Loucy (cell line): ENCODE measurements at regions not wholly inside any gene's neighbourhood (a gene's known extent, or its start where the extent isn't known, plus 50 kb on each side); places are given as distances from the start of the nearest gene placed in this dataset.

Experiments used
- H2AFZ ChIP-seq: fragments of 200-600 bp; sonication (generic); 2 replicates; pipeline ENCODE4 v1.6.0; 2016; ENCODE audit warnings: antibody characterized with exemption, mild to moderate bottlenecking, low read length, moderate library complexity
- H3F3A ChIP-seq: fragments of 200-600 bp; 2 replicates; pipeline ENCODE4 v1.6.0; 2016; ENCODE audit warnings: antibody characterized with exemption, low read depth, mild to moderate bottlenecking
- H3K27me3 ChIP-seq: fragments of 200-600 bp; sonication (generic); 2 replicates; pipeline ENCODE4 v1.6.1; 2014; ENCODE audit warnings: low read length, mild to moderate bottlenecking; ENCODE audit not compliant: insufficient read depth, poor library complexity, severe bottlenecking
- H3K36me3 ChIP-seq: fragments of 200-600 bp; sonication (generic); 2 replicates; pipeline ENCODE4 v1.6.1; 2016; ENCODE audit warnings: low read length; ENCODE audit not compliant: insufficient read depth
- H3K4me1 ChIP-seq: fragments of 200-600 bp; sonication (generic); 2 replicates; pipeline ENCODE4 v1.5.1; 2014; ENCODE audit warnings: low read length, mild to moderate bottlenecking; ENCODE audit not compliant: insufficient read depth, poor library complexity, severe bottlenecking
- H3K4me2 ChIP-seq: fragments of 200-600 bp; sonication (generic); 2 replicates; pipeline ENCODE4 v1.6.0; 2014; ENCODE audit warnings: antibody characterized with exemption, low read length, low read depth, mild to moderate bottlenecking; ENCODE audit not compliant: poor library complexity, severe bottlenecking
- H3K4me3 ChIP-seq: fragments of 200-600 bp; sonication (generic); 2 replicates; pipeline ENCODE4 v1.5.1; 2014; ENCODE audit warnings: low read length, mild to moderate bottlenecking, mixed read lengths; ENCODE audit not compliant: poor library complexity, severe bottlenecking
- H3K79me2 ChIP-seq: fragments of 200-600 bp; sonication (generic); 2 replicates; pipeline ENCODE4 v1.6.1; 2014; ENCODE audit warnings: low read length; ENCODE audit not compliant: insufficient read depth
- H3K9ac ChIP-seq: fragments of 200-600 bp; sonication (generic); 2 replicates; pipeline ENCODE4 v1.6.0; 2014; ENCODE audit warnings: mild to moderate bottlenecking, low read depth, low read length, moderate library complexity; ENCODE audit not compliant: poor library complexity, severe bottlenecking
- H3K9me2 ChIP-seq: fragments of 200-600 bp; sonication (generic); replicated peaks from 2 replicates; pipeline ENCODE4 v1.6.1; 2016; ENCODE audit warnings: low read depth, low read length, mixed read lengths
- H3K9me3 ChIP-seq: fragments of 200-600 bp; sonication (generic); 2 replicates; pipeline ENCODE4 v1.6.1; 2014; ENCODE audit warnings: mild to moderate bottlenecking, antibody characterized with exemption, low read length, low read depth; ENCODE audit not compliant: insufficient read depth
- H4K20me1 ChIP-seq: fragments of 200-600 bp; sonication (generic); 2 replicates; pipeline ENCODE4 v1.6.0; 2014; ENCODE audit warnings: antibody characterized with exemption, low read length, mild to moderate bottlenecking; ENCODE audit not compliant: insufficient read depth, poor library complexity, severe bottlenecking
- EZH2phosphoT487 ChIP-seq: fragments of 200-600 bp; IDR thresholded peaks from 2 replicates; pipeline ENCODE4 v1.6.1; 2018; ENCODE audit warnings: antibody characterized with exemption, mild to moderate bottlenecking, moderate library complexity, borderline replicate concordance
- TF ChIP-seq, protein P1 (sequence below): fragments of 200-600 bp; sonication (generic); conservative IDR thresholded peaks from 2 replicates; pipeline ENCODE4 v1.5.1; 2014; ENCODE audit warnings: mild to moderate bottlenecking, antibody characterized with exemption, low read length

DNA sequence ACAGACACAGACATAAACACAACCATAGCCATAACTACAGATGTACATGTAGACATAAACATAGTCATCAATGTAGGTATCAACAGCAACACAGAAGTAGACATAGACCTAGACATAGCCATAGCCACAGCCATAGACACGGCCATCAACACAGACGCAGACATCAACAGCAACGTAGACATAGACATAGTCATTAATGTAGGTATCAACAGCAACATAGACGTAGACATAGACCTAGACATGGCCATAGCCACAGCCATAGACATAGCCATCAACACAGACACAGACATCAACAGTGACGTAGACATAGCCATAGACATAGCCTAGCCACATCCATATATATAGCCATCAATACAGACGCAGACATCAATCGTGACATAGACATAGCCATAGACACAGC lies 258.3 kb upstream of the FOXQ1 start:
- Histone ChIP-seq H3K9me2 (no peaks in the 10 kb centered on the region), H3K4me2 (no peak overlapping the region), H3K9ac (no peak overlapping the region), H3K9me3 (no peaks in the 10 kb centered on the region), H3K79me2 (no peaks in the 10 kb centered on the region), H2AFZ (no peak overlapping the region), H4K20me1 (no peaks in the 10 kb centered on the region), H3K27me3 (no peaks in the 10 kb centered on the region), H3F3A (no peaks in the 10 kb centered on the region), H3K4me3 (no peak overlapping the region), H3K36me3 (no peaks in the 10 kb centered on the region), H3K4me1 (no peaks in the 10 kb centered on the region)
- TF ChIP-seq, protein P1, sequence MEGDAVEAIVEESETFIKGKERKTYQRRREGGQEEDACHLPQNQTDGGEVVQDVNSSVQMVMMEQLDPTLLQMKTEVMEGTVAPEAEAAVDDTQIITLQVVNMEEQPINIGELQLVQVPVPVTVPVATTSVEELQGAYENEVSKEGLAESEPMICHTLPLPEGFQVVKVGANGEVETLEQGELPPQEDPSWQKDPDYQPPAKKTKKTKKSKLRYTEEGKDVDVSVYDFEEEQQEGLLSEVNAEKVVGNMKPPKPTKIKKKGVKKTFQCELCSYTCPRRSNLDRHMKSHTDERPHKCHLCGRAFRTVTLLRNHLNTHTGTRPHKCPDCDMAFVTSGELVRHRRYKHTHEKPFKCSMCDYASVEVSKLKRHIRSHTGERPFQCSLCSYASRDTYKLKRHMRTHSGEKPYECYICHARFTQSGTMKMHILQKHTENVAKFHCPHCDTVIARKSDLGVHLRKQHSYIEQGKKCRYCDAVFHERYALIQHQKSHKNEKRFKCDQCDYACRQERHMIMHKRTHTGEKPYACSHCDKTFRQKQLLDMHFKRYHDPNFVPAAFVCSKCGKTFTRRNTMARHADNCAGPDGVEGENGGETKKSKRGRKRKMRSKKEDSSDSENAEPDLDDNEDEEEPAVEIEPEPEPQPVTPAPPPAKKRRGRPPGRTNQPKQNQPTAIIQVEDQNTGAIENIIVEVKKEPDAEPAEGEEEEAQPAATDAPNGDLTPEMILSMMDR: no peak

DNA sequence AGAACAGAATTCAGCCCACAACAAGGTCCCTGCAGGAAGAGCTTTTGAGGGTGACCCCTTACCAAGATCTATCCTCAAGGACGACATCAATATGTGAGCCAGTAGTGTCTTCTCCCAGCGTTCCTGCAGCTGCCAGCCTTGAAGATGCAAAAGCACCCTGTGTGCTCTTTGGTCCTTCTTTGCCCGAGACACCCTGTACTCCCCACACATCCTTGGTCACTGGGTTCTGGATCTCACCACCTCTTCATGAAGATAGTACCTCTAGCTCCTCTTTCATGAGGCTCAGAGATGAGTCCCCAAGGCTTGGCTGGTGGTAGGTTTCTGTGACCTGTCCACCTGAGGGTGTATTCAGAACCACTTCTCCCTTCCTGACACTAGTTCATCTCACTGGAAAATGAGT lies 259.6 kb upstream of the FOXQ1 start:
- no peaks in the 10 kb centered on the region for H3K36me3 ChIP-seq

DNA sequence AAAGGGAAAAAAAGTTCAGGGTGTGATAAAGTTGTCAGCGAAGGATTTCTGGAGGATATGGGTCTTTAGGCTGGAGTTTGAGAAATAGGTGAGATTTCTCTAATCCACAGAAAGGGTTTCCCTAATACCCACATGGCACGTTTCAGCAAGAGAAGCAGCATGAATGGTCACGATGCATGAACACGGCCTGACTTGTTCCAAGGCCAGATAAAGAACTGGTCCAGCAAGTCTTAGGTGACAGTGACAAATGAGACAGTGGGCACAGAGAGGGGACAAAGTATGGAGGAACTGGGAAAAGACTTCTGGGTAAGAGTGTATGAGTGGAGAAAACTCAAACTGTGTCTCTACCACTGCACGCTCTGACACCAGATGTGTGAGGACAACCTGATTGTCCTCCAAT lies 262.0 kb upstream of the FOXQ1 start:
- Histone ChIP-seq H2AFZ (no peak overlapping the region), H3K4me1 (no peaks in the 10 kb centered on the region), H3K4me2 (no peak overlapping the region), H4K20me1 (no peaks in the 10 kb centered on the region), H3K27me3 (no peaks in the 10 kb centered on the region), H3K9me3 (no peaks in the 10 kb centered on the region), H3K9me2 (no peaks in the 10 kb centered on the region), H3F3A (no peaks in the 10 kb centered on the region), H3K79me2 (no peaks in the 10 kb centered on the region), H3K9ac (no peak overlapping the region), H3K4me3 (no peak overlapping the region), H3K36me3 (no peaks in the 10 kb centered on the region)
- no peak for TF ChIP-seq EZH2phosphoT487
- TF ChIP-seq, protein P1: no peak

More for the DNA sequence above, 259.6 kb upstream of the FOXQ1 start:
- Histone ChIP-seq H2AFZ (no peak overlapping the region), H3K9me3 (no peaks in the 10 kb centered on the region), H3K4me2 (no peak overlapping the region), H3K9ac (no peak overlapping the region), H4K20me1 (no peaks in the 10 kb centered on the region), H3K79me2 (no peaks in the 10 kb centered on the region), H3K4me1 (no peaks in the 10 kb centered on the region), H3K9me2 (no peaks in the 10 kb centered on the region), H3F3A (no peaks in the 10 kb centered on the region), H3K27me3 (no peaks in the 10 kb centered on the region), H3K4me3 (no peak overlapping the region)
- TF ChIP-seq, protein P1: no peak
- no peak for TF ChIP-seq EZH2phosphoT487
